ENCODE measurements at regions not wholly inside any gene's neighbourhood (a gene's known extent, or its start where the extent isn't known, plus 50 kb on each side); places are given as distances from the start of the nearest gene placed in this dataset.

DNA sequence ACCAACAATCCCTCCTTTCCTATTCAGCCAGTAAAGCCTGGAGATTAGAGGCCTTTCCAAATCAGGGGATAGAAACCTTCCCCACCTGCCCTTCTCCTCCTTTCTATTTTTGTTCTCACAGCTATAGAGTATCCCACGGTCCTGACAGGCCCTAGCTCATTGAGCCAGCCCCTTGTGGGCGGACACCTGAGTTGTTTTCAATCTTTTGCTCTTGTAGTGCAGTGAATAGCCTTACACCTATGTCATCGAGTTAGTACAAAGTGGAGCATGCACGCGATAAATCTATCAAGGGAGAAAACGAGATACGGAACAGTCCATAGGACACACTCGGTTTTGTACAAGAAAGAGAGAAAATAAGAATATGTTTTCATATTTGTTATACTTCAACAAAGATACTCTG, 77.2 kb downstream of the TSPAN17 start (continued):
- TF ChIP-seq, protein P1, sequence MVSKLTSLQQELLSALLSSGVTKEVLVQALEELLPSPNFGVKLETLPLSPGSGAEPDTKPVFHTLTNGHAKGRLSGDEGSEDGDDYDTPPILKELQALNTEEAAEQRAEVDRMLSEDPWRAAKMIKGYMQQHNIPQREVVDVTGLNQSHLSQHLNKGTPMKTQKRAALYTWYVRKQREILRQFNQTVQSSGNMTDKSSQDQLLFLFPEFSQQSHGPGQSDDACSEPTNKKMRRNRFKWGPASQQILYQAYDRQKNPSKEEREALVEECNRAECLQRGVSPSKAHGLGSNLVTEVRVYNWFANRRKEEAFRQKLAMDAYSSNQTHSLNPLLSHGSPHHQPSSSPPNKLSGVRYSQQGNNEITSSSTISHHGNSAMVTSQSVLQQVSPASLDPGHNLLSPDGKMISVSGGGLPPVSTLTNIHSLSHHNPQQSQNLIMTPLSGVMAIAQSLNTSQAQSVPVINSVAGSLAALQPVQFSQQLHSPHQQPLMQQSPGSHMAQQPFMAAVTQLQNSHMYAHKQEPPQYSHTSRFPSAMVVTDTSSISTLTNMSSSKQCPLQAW (CRISPR knock-in tag; IDR thresholded peaks at IDR 0.05), result no peak

DNA sequence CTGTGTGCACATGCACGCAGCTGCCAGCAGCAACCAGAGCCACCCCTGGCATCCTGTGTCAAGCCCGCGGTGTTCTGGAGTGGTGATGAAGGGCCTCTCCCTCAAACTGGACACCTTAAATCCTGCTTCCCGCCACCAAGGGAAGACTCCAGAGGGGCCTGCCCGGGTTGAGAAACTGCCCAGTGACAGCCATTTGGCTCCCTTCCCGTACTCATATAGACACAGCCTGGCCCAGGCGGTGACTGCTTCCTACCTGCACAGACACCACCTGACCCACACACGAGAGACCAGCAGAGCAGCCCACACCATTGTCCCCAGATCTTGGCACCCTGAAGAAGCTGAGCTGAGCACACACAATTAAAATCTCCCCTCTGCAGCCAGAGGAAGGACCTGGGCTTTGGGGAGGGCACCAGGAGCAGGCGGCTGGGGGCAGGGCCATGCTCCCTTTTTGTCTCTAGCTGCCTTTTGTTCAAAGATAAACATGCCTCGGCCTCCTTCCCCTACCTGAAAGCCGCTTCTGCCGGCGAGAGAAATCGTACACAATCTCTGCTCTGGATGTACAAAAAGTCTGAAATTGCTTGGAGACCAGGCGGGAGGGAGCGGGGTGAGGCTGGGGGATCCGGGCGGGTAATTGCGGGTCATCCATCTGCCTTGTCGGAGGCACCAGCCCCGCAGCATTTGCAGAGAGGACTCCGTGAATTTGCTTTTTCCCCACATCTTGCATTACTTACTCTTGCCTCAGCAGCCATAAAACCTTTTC, 78.4 kb downstream of the TSPAN17 start:
- no peak for FAIRE-seq
- no peak for DNase-seq (ENCODE audit: low spot score)
- Histone ChIP-seq H3K27ac (ENCODE audit: extremely low read length, insufficient read depth, low read length) (no peak overlapping the region), H4K20me1 (ENCODE audit: insufficient read depth, low read length) (peaks cover 6% of the 10 kb centered on the region; the same call in 1 of the 2 replicates), H3K9ac (ENCODE audit: insufficient read depth, low read depth, low read length) (no peak overlapping the region), H2AFZ (ENCODE audit: low read length) (no peak overlapping the region), H3K4me3 (replicated peaks in 1 of 3; ENCODE audit: insufficient read depth in 1 of 3, low read depth in 2 of 3, low read length in 3 of 3) (no peak overlapping the region), H3K36me3 (replicated peaks in 1 of 2; ENCODE audit: control insufficient read depth in 1 of 2, insufficient read depth in 2 of 2, low read length in 2 of 2) (no peaks in the 10 kb centered on the region), H3K4me2 (ENCODE audit: low read depth, low read length) (no peak overlapping the region), H3K4me1 (ENCODE audit: insufficient read depth, low read length) (no peaks in the 10 kb centered on the region), H3K79me2 (ENCODE audit: insufficient read depth, low read length) (no peaks in the 10 kb centered on the region), H3K9me3 (ENCODE audit: low read length) (no peaks in the 10 kb centered on the region), H3K27me3 (ENCODE audit: control insufficient read depth in 1 of 2, insufficient read depth in 2 of 2, low read length in 2 of 2) (peaks cover 18 to 84% of the 10 kb centered on the region in 2 experiments)
- TF ChIP-seq KMT2A (CRISPR knock-in tag; IDR thresholded peaks at IDR 0.05), result no peak
- TF ChIP-seq ZNF674 (CRISPR knock-in tag; IDR thresholded peaks at IDR 0.05; ENCODE audit: low read depth), result no peak
- TF ChIP-seq, protein P2, sequence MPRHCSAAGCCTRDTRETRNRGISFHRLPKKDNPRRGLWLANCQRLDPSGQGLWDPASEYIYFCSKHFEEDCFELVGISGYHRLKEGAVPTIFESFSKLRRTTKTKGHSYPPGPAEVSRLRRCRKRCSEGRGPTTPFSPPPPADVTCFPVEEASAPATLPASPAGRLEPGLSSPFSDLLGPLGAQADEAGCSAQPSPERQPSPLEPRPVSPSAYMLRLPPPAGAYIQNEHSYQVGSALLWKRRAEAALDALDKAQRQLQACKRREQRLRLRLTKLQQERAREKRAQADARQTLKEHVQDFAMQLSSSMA (CRISPR knock-in tag; IDR thresholded peaks at IDR 0.05), result no peak
- TF ChIP-seq ATAD3A (CRISPR knock-in tag; IDR thresholded peaks at IDR 0.05), result no peak
- TF ChIP-seq, protein P3, sequence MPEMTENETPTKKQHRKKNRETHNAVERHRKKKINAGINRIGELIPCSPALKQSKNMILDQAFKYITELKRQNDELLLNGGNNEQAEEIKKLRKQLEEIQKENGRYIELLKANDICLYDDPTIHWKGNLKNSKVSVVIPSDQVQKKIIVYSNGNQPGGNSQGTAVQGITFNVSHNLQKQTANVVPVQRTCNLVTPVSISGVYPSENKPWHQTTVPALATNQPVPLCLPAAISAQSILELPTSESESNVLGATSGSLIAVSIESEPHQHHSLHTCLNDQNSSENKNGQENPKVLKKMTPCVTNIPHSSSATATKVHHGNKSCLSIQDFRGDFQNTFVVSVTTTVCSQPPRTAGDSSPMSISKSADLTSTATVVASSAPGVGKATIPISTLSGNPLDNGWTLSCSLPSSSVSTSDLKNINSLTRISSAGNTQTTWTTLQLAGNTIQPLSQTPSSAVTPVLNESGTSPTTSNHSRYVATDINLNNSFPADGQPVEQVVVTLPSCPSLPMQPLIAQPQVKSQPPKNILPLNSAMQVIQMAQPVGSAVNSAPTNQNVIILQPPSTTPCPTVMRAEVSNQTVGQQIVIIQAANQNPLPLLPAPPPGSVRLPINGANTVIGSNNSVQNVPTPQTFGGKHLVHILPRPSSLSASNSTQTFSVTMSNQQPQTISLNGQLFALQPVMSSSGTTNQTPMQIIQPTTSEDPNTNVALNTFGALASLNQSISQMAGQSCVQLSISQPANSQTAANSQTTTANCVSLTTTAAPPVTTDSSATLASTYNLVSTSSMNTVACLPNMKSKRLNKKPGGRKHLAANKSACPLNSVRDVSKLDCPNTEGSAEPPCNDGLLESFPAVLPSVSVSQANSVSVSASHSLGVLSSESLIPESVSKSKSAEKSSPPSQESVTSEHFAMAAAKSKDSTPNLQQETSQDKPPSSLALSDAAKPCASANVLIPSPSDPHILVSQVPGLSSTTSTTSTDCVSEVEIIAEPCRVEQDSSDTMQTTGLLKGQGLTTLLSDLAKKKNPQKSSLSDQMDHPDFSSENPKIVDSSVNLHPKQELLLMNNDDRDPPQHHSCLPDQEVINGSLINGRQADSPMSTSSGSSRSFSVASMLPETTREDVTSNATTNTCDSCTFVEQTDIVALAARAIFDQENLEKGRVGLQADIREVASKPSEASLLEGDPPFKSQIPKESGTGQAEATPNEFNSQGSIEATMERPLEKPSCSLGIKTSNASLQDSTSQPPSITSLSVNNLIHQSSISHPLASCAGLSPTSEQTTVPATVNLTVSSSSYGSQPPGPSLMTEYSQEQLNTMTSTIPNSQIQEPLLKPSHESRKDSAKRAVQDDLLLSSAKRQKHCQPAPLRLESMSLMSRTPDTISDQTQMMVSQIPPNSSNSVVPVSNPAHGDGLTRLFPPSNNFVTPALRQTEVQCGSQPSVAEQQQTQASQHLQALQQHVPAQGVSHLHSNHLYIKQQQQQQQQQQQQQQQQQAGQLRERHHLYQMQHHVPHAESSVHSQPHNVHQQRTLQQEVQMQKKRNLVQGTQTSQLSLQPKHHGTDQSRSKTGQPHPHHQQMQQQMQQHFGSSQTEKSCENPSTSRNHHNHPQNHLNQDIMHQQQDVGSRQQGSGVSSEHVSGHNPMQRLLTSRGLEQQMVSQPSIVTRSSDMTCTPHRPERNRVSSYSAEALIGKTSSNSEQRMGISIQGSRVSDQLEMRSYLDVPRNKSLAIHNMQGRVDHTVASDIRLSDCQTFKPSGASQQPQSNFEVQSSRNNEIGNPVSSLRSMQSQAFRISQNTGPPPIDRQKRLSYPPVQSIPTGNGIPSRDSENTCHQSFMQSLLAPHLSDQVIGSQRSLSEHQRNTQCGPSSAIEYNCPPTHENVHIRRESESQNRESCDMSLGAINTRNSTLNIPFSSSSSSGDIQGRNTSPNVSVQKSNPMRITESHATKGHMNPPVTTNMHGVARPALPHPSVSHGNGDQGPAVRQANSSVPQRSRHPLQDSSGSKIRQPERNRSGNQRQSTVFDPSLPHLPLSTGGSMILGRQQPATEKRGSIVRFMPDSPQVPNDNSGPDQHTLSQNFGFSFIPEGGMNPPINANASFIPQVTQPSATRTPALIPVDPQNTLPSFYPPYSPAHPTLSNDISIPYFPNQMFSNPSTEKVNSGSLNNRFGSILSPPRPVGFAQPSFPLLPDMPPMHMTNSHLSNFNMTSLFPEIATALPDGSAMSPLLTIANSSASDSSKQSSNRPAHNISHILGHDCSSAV (CRISPR knock-in tag; IDR thresholded peaks at IDR 0.05; ENCODE audit: borderline replicate concordance), result no peak
- TF ChIP-seq HNRNPLL (IDR thresholded peaks at IDR 0.05; ENCODE audit: low read depth, low read length, poor library complexity, severe bottlenecking), result no peak
- TF ChIP-seq FOXA3 (CRISPR knock-in tag; IDR thresholded peaks at IDR 0.05), result no peak
- TF ChIP-seq ZSCAN30 (CRISPR knock-in tag; IDR thresholded peaks at IDR 0.05), result no peak
- no peak for TF ChIP-seq CBFB (CRISPR knock-in tag; IDR thresholded peaks at IDR 0.05)
- TF ChIP-seq, protein P4, sequence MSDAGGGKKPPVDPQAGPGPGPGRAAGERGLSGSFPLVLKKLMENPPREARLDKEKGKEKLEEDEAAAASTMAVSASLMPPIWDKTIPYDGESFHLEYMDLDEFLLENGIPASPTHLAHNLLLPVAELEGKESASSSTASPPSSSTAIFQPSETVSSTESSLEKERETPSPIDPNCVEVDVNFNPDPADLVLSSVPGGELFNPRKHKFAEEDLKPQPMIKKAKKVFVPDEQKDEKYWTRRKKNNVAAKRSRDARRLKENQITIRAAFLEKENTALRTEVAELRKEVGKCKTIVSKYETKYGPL (CRISPR knock-in tag; IDR thresholded peaks at IDR 0.05), result no peak
- 18% methylated on average over 14 of the region's 22 CpGs for WGBS (ENCODE audit: low lambda C conversion rate)
- ChIA-PET CTCF (ENCODE audit: low intra/inter-chr PET ratio, low total read pairs) (no interaction called here), POLR2A (no interaction called here)
- intact Hi-C loops (cut with micrococcal nuclease; ENCODE audit: unreplicated experiment) (no loop called here), in situ Hi-C loops (cut with HindIII; ENCODE audit: extremely low pct_ligation_motif_present, low pct_unique_long_range_greater_than_20kb) (no loop called here)
- no peak for ATAC-seq
- BruUV-seq (replicated peaks), result no TSS peak

All from HepG2 (cell line).